Activated CD8-positive, alpha-beta T cell treated with anti-CD3 and anti-CD28 coated beads for 36 hours (primary cell): ENCODE measurements at regions not wholly inside any gene's neighbourhood (a gene's known extent, or its start where the extent isn't known, plus 50 kb on each side); places are given as distances from the start of the nearest gene placed in this dataset.

Experiments
- ATAC-seq: fragments of 200-7000 bp; cut with Tn5 transposase; one replicate; pipeline ENCODE4 v1.10.0; 2021; ENCODE audit warnings: mild to moderate bottlenecking, moderate library complexity
- CTCF ChIA-PET: fragments of 350-600 bp; sonication (Branson Sonifier 250); formaldehyde crosslinking; loops from one replicate; lab custom pipeline; 2021; ENCODE audit warnings: antibody characterized with exemption; lab: Charles Lee
- POLR2A ChIA-PET: fragments of 350-600 bp; sonication (Branson Sonifier 250); formaldehyde crosslinking; loops from one replicate; lab custom pipeline; 2021; ENCODE audit warnings: antibody characterized with exemption; lab: Charles Lee
- DNase-seq: peaks from one replicate; pipeline ENCODE4 v3.0.0-alpha.2; 2020
- H3K27ac Mint-ChIP-seq: one replicate; pipeline ENCODE4 v1.8.0; 2021; ENCODE audit warnings: mild to moderate bottlenecking, mixed read lengths
- H3K27me3 Mint-ChIP-seq: one replicate; pipeline ENCODE4 v1.8.0; 2021; ENCODE audit warnings: mixed read lengths
- H3K36me3 Mint-ChIP-seq: one replicate; pipeline ENCODE4 v1.8.0; 2021; ENCODE audit warnings: low read depth, mixed read lengths
- H3K4me1 Mint-ChIP-seq: one replicate; pipeline ENCODE4 v1.8.0; 2021; ENCODE audit warnings: low read depth, mixed read lengths
- H3K4me3 Mint-ChIP-seq: one replicate; pipeline ENCODE4 v1.8.0; 2021; ENCODE audit warnings: mild to moderate bottlenecking, moderate library complexity, mixed read lengths
- H3K9me3 Mint-ChIP-seq: one replicate; pipeline ENCODE4 v1.8.0; 2021; ENCODE audit warnings: mixed read lengths
- intact Hi-C: fragments of 100-400 bp; cut with micrococcal nuclease; formaldehyde crosslinking; loops from one replicate; pipeline ENCODE4 v1.10.0; 2022
- TF ChIP-seq, protein P1 (sequence below): fragments of 200-600 bp; IDR thresholded peaks from one replicate; pipeline ENCODE4 v1.8.0; 2022; ENCODE audit warnings: antibody characterized with exemption, mild to moderate bottlenecking

DNA sequence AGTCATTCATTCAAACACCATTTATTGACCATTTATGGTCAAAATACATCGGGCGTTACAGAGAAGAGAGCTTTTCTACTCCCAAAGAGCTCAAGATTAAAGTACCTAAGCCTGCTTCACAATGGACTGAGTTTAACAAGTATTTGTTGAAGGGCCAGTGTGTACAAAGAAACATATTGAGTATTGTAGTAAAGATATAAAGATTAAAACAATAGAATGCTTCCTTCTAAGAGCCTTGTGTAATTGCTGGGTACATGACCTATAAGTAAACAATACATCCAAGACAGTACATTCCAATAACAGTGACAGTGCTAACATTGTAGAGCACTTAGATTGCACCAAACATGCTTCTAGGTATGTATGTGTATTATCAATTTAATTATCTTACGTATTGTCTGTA lies 695.5 kb downstream of the PCDH7 start:
- intact Hi-C loops, result no loop called here
- no peaks in the 10 kb centered on the region for H3K4me1 Mint-ChIP-seq
- TF ChIP-seq, protein P1, sequence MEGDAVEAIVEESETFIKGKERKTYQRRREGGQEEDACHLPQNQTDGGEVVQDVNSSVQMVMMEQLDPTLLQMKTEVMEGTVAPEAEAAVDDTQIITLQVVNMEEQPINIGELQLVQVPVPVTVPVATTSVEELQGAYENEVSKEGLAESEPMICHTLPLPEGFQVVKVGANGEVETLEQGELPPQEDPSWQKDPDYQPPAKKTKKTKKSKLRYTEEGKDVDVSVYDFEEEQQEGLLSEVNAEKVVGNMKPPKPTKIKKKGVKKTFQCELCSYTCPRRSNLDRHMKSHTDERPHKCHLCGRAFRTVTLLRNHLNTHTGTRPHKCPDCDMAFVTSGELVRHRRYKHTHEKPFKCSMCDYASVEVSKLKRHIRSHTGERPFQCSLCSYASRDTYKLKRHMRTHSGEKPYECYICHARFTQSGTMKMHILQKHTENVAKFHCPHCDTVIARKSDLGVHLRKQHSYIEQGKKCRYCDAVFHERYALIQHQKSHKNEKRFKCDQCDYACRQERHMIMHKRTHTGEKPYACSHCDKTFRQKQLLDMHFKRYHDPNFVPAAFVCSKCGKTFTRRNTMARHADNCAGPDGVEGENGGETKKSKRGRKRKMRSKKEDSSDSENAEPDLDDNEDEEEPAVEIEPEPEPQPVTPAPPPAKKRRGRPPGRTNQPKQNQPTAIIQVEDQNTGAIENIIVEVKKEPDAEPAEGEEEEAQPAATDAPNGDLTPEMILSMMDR, result no peak
- no peak overlapping the region for H3K27ac Mint-ChIP-seq
- no peaks in the 10 kb centered on the region for H3K36me3 Mint-ChIP-seq
- no peak for DNase-seq
- CTCF ChIA-PET, result no interaction called here
- ATAC-seq, result no peak
- H3K9me3 Mint-ChIP-seq, result peaks cover 3% of the 10 kb centered on the region
- H3K4me3 Mint-ChIP-seq, result no peak overlapping the region
- POLR2A ChIA-PET, result no interaction called here
- no peaks in the 10 kb centered on the region for H3K27me3 Mint-ChIP-seq

DNA sequence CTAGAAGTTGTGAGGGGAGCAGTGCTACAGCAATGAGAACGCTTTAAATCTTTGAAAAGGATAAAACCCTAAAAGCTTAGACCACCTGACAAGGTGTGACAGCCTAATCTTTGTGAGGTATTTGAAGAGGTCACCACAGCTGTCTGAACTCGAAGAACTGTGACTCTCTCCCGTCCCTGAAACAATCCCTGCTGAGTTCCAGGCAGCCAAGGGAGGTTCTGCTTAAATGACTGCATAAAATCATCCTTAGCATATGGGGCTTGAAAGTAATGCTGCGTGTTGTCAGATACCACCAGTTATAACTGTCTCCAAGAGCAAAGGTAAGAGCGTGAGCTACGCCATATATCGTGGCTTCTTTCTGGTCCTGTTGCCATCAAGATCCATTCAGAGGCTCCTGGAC lies 696.3 kb downstream of the PCDH7 start:
- DNase-seq, result no peak
- peaks cover 3% of the 10 kb centered on the region for H3K9me3 Mint-ChIP-seq
- intact Hi-C loops, result no loop called here
- CTCF ChIA-PET, result no interaction called here
- POLR2A ChIA-PET, result no interaction called here
- H3K4me3 Mint-ChIP-seq, result no peak overlapping the region
- H3K27me3 Mint-ChIP-seq, result no peaks in the 10 kb centered on the region
- no peak overlapping the region for H3K27ac Mint-ChIP-seq
- H3K4me1 Mint-ChIP-seq, result no peaks in the 10 kb centered on the region
- no peaks in the 10 kb centered on the region for H3K36me3 Mint-ChIP-seq
- TF ChIP-seq, protein P1, result no peak
- no peak for ATAC-seq

DNA sequence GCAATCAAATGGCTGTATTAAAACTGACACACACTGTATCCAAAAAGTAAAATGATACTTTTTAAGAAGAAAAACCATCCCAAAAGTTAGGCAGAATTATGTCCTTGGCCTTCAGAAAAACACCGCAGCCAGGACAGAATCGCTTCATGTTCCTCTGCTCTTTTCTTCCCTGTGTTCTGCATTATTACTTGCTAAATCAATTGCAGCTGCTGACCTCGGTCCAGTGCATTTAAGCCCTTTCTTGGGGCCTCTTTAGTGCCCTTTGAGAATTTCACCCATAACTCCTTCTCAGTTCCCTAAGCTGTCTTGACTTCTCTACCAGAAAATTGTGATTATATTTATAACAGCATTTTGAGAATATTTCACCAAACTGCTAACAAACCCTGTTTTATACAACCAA lies 696.9 kb downstream of the PCDH7 start:
- Mint-ChIP-seq H3K4me1 (no peaks in the 10 kb centered on the region), H3K9me3 (peaks cover 3% of the 10 kb centered on the region), H3K4me3 (no peak overlapping the region), H3K27ac (no peak overlapping the region), H3K27me3 (no peaks in the 10 kb centered on the region), H3K36me3 (no peaks in the 10 kb centered on the region)
- CTCF ChIA-PET, result no interaction called here
- TF ChIP-seq, protein P1, result no peak
- DNase-seq (no peak), ATAC-seq (no peak)
- intact Hi-C loops, result no loop called here
- POLR2A ChIA-PET, result no interaction called here

DNA sequence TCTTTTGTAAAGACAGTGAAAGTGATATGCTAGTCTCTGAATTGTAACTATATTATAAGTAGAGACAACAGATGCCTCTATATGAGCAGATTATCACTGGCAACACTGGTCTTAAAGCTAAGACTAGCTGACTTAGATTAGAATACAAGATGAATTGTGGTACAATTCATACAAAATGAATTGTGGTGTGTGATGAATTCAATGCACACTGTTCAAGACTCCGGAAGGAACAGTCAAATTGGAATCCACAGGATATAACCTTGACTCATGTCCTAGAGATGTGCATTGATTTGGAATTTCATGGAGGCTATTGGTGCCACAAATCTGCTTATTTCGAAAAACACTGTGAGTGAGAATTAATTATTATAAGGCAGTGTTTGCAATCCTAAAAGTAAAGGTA lies 701.8 kb downstream of the PCDH7 start:
- H3K27me3 Mint-ChIP-seq, result no peaks in the 10 kb centered on the region
- intact Hi-C loops, result no loop called here
- no peaks in the 10 kb centered on the region for H3K36me3 Mint-ChIP-seq
- POLR2A ChIA-PET, result interaction anchor here (0.6 kb wide), 1 partner anchor 18 kb away, joined by 3 read pairs; no protein-coding TSS in a partner anchor
- H3K27ac Mint-ChIP-seq, result no peak overlapping the region
- H3K4me3 Mint-ChIP-seq, result no peak overlapping the region
- ATAC-seq (no peak), DNase-seq (no peak)
- CTCF ChIA-PET, result no interaction called here
- TF ChIP-seq, protein P1, result no peak
- H3K4me1 Mint-ChIP-seq, result no peaks in the 10 kb centered on the region
- no peaks in the 10 kb centered on the region for H3K9me3 Mint-ChIP-seq

DNA sequence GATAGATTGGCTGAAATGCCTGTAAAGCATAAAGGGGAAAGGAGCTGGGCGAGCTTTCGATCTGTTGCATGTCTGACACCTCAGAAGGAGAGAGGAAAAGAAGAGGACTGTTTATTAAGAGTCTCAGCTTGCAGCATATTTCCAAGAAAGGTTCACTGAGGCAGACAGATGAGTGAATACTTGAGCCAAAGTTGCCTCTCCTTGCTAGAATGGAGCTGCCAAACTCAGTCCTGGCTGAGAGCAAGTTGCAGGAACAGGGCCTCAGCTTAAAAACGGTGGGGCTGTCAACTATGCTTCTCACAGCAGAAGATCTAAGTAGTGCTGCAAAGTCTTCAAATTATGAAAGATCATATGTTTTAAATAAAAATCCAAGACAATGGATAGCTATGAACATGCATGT lies 707.5 kb downstream of the PCDH7 start:
- Mint-ChIP-seq H3K9me3 (no peaks in the 10 kb centered on the region), H3K4me3 (no peak overlapping the region), H3K27me3 (no peaks in the 10 kb centered on the region), H3K4me1 (no peaks in the 10 kb centered on the region), H3K27ac (no peak overlapping the region), H3K36me3 (no peaks in the 10 kb centered on the region)
- DNase-seq (no peak), ATAC-seq (no peak)
- intact Hi-C loops, result no loop called here
- TF ChIP-seq, protein P1, result no peak
- POLR2A ChIA-PET, result no interaction called here
- CTCF ChIA-PET, result no interaction called here
